IMR-90 (cell line): ENCODE measurements at regions not wholly inside any gene's neighbourhood (a gene's known extent, or its start where the extent isn't known, plus 50 kb on each side); places are given as distances from the start of the nearest gene placed in this dataset.

ENCODE experiments used
- ATAC-seq: fragments of 200-7000 bp; cut with Tn5 transposase; 2 replicates; pipeline ENCODE4 v1.9.1; 2020; ENCODE audit warnings: low read depth, mild to moderate bottlenecking, moderate library complexity
- BruUV-seq: library from RNA; stranded (reverse); fragments of 400-500 nt; replicated peaks from 2 replicates; lab custom pipeline; 2021; lab: Mats Ljungman, UMichigan
- CTCF ChIA-PET: fragments of 300-600 bp; formaldehyde crosslinking; extraction: SDS; loops from one replicate; lab custom pipeline; 2021; ENCODE audit warnings: antibody characterized with exemption; lab: Yijun Ruan, JAX
- POLR2A ChIA-PET: fragments of 300-600 bp; sonication (Branson Sonifier 250); formaldehyde crosslinking; loops from one replicate; lab custom pipeline; 2022; ENCODE audit warnings: antibody characterized with exemption; ENCODE audit not compliant: unreplicated experiment; lab: Charles Lee
- DNase-seq: peaks from one replicate; pipeline ENCODE4 v3.0.0; 2013
- H2AFZ ChIP-seq: replicated peaks from 2 replicates; pipeline ENCODE3; 2013; ENCODE audit warnings: low read length, mild to moderate bottlenecking; ENCODE audit not compliant: poor library complexity
- H2AK5ac ChIP-seq: 2 replicates; pipeline ENCODE4 v1.6.1; 2013; ENCODE audit warnings: low read depth, low read length, inconsistent platforms
- H2AK9ac ChIP-seq: replicated peaks from 2 replicates; pipeline ENCODE3; 2013; ENCODE audit warnings: mild to moderate bottlenecking, low read depth, low read length, moderate library complexity; ENCODE audit not compliant: poor library complexity
- H2BK120ac ChIP-seq: 2 replicates; pipeline ENCODE4 v1.6.1; 2013; ENCODE audit warnings: low read depth, low read length, inconsistent platforms
- H2BK15ac ChIP-seq: 3 replicates; pipeline ENCODE4 v1.6.1; 2013; ENCODE audit warnings: low read depth, low read length, inconsistent platforms
- H2BK20ac ChIP-seq: 2 replicates; pipeline ENCODE4 v1.6.1; 2013; ENCODE audit warnings: low read depth, mild to moderate bottlenecking, inconsistent platforms, low read length, moderate library complexity
- H2BK5ac ChIP-seq: 2 replicates; pipeline ENCODE4 v1.6.1; 2013; ENCODE audit warnings: mild to moderate bottlenecking, low read depth, low read length, inconsistent platforms; ENCODE audit not compliant: poor library complexity, severe bottlenecking
- H3K14ac ChIP-seq: replicated peaks from 2 replicates; pipeline ENCODE4 v1.6.1; 2013; ENCODE audit warnings: low read depth, low read length, inconsistent platforms
- H3K18ac ChIP-seq: 2 replicates; pipeline ENCODE4 v1.6.1; 2013; ENCODE audit warnings: low read depth, low read length, control low read depth
- H3K23ac ChIP-seq: 2 replicates; pipeline ENCODE4 v1.6.1; 2013; ENCODE audit warnings: low read depth, low read length, inconsistent platforms
- H3K27ac ChIP-seq: 2 replicates; pipeline ENCODE4 v1.5.1; 2013; ENCODE audit warnings: mild to moderate bottlenecking, control low read depth, low read length; ENCODE audit not compliant: insufficient read depth
- H3K27me3 ChIP-seq: 2 replicates; pipeline ENCODE4 v1.6.1; 2013; ENCODE audit warnings: low read length; ENCODE audit not compliant: control insufficient read depth, insufficient read depth
- H3K36me3 ChIP-seq: 2 replicates; pipeline ENCODE4 v1.6.1; 2013; ENCODE audit warnings: low read length, mixed read lengths; ENCODE audit not compliant: control insufficient read depth, insufficient read depth
- H3K4ac ChIP-seq: 2 replicates; pipeline ENCODE4 v1.6.1; 2013; ENCODE audit warnings: low read depth, low read length, inconsistent platforms
- H3K4me1 ChIP-seq: 2 replicates; pipeline ENCODE4 v1.6.1; 2013; ENCODE audit warnings: low read length, mixed read lengths; ENCODE audit not compliant: control insufficient read depth, insufficient read depth
- H3K4me2 ChIP-seq: 2 replicates; pipeline ENCODE4 v1.6.1; 2013; ENCODE audit warnings: low read depth, mild to moderate bottlenecking, control low read depth, low read length, moderate library complexity
- H3K4me3 ChIP-seq: 2 replicates; pipeline ENCODE4 v1.5.1; 2013; ENCODE audit warnings: low read depth, mild to moderate bottlenecking, control low read depth, low read length, moderate library complexity; ENCODE audit not compliant: insufficient read depth
- H3K56ac ChIP-seq: 2 replicates; pipeline ENCODE4 v1.6.1; 2013; ENCODE audit warnings: low read length, inconsistent platforms; ENCODE audit not compliant: insufficient read depth; ENCODE audit errors: extremely low read depth
- H3K79me1 ChIP-seq, 2 experiments: 2 replicates each; pipeline ENCODE4 v1.6.1; 2013; ENCODE audit warnings: low read length in 2 of 2, inconsistent platforms in 1 of 2, low read depth in 1 of 2
- H3K9ac ChIP-seq: 2 replicates; pipeline ENCODE4 v1.6.1; 2013; ENCODE audit warnings: low read depth, low read length, control low read depth
- H3K9me1 ChIP-seq: 2 replicates; pipeline ENCODE4 v1.6.1; 2013; ENCODE audit warnings: low read length, inconsistent platforms; ENCODE audit not compliant: insufficient read depth
- H3K9me3 ChIP-seq: 2 replicates; pipeline ENCODE4 v1.6.1; 2013; ENCODE audit warnings: low read length; ENCODE audit not compliant: control insufficient read depth, insufficient read depth
- H4K20me1 ChIP-seq: 2 replicates; pipeline ENCODE4 v1.6.1; 2013; ENCODE audit warnings: low read length, inconsistent platforms; ENCODE audit not compliant: insufficient read depth
- H4K5ac ChIP-seq: 2 replicates; pipeline ENCODE4 v1.6.1; 2013; ENCODE audit warnings: mild to moderate bottlenecking, low read depth, low read length, control low read depth
- H4K8ac ChIP-seq, 2 experiments: 2 replicates each; pipeline ENCODE4 v1.6.1; 2013; ENCODE audit warnings: low read depth in 2 of 2, low read length in 2 of 2, control low read depth in 1 of 2, inconsistent platforms in 1 of 2
- H4K91ac ChIP-seq: 2 replicates; pipeline ENCODE4 v1.6.1; 2013; ENCODE audit warnings: low read depth, low read length, inconsistent platforms; ENCODE audit not compliant: insufficient read depth
- FOS ChIP-seq: fragments of 150-350 bp; IDR thresholded peaks from 2 replicates; pipeline ENCODE4 v1.6.1; 2016; ENCODE audit warnings: low read depth, low read length
- MAZ ChIP-seq: IDR thresholded peaks from 2 replicates; pipeline ENCODE4 v1.6.1; 2012; ENCODE audit warnings: low read depth, mild to moderate bottlenecking, low read length, improper control_type of control experiment, moderate library complexity, borderline replicate concordance
- NFE2L2 ChIP-seq: fragments of 150-350 bp; IDR thresholded peaks from 2 replicates; pipeline ENCODE4 v1.6.1; 2016; ENCODE audit warnings: low read depth, mild to moderate bottlenecking, low read length
- dilution Hi-C: fragments of 300-500 bp; cut with HindIII; formaldehyde crosslinking; loops from one replicate; pipeline ENCODE4 v1.14.3; 2018; ENCODE audit warnings: low sequenced_read_pairs; ENCODE audit not compliant: unreplicated experiment
- in situ Hi-C: fragments of 300-500 bp; cut with MboI; formaldehyde crosslinking; loops from 3 replicates; pipeline ENCODE4 v1.14.3; 2019; ENCODE audit warnings: low sequenced_read_pairs, inconsistent platforms, mixed read lengths
- intact Hi-C: fragments of 100-400 bp; cut with micrococcal nuclease; formaldehyde crosslinking; loops from 2 replicates; pipeline ENCODE4 v1.10.0; 2022

GRCh38 chr15:62334536-62334935, 169.5 kb upstream of the C2CD4B start:
- Histone ChIP-seq H3K18ac (no peak overlapping the region), H2BK5ac (no peak overlapping the region), H2AFZ (no peak overlapping the region), H3K23ac (no peak overlapping the region), H3K79me1 (no peaks in the 10 kb centered on the region), H2BK15ac (no peak overlapping the region), H3K4me2 (no peak overlapping the region), H4K5ac (no peak overlapping the region), H3K9ac (no peak overlapping the region), H4K20me1 (no peaks in the 10 kb centered on the region), H3K36me3 (no peaks in the 10 kb centered on the region), H4K8ac (no peak overlapping the region), H2BK120ac (no peak overlapping the region), H3K4ac (no peak overlapping the region), H2BK20ac (no peak overlapping the region), H3K4me3 (no peak overlapping the region), H3K27ac (no peak overlapping the region), H3K27me3 (peaks cover 23% of the 10 kb centered on the region), H4K91ac (no peak overlapping the region), H3K14ac (no peak overlapping the region), H2AK5ac (no peak overlapping the region), H3K9me3 (no peaks in the 10 kb centered on the region), H2AK9ac (no peak overlapping the region), H3K9me1 (no peaks in the 10 kb centered on the region), H3K56ac (no peak overlapping the region), H3K4me1 (no peaks in the 10 kb centered on the region)
- BruUV-seq = no TSS peak
- TF ChIP-seq MAZ (no peak), FOS (no peak), NFE2L2 (no peak)
- ChIA-PET CTCF (no interaction called here), POLR2A (no interaction called here)
- ATAC-seq = no peak
- in situ Hi-C loops = no loop called here
- intact Hi-C loops = no loop called here
- dilution Hi-C loops = no loop called here
- no peak for DNase-seq
